ENCODE measurements at regions not wholly inside any gene's neighbourhood (a gene's known extent, or its start where the extent isn't known, plus 50 kb on each side); places are given as distances from the start of the nearest gene placed in this dataset.

DNA sequence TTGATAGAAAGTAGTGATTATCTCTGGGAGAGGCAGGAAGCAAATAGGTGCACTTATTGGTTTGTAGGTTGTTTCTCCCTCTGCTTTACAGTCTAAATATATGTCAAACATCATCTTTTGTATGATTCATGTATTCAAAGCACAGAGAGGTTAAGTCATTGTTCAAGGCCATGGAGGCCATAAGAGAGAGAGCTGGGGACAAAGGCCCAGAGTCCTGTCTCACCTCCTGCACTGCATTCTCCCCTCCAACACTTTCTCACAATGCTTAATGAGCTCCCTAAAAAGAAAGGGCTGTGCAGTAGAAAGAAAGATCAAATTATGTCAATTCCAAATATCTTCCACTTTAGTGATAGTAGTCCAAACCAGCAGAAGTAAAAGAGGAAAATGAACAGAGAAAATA is 180.4 kb upstream of the DIO3 start:
- FAIRE-seq, result no peak

GRCh38 chr14:101383737-101384338 is 177.5 kb upstream of the DIO3 start:
- Histone ChIP-seq H3K79me2 (ENCODE audit: control insufficient read depth, insufficient read depth, low read length) (no peaks in the 10 kb centered on the region), H3K27me3 (ENCODE audit: control insufficient read depth in 2 of 2, insufficient read depth in 2 of 2, low read length in 2 of 2) (no peaks in the 10 kb centered on the region), H3K4me2 (ENCODE audit: insufficient read depth, low read length) (no peak overlapping the region), H4K20me1 (replicated peaks; ENCODE audit: control insufficient read depth, extremely low read depth, insufficient read depth, low read length) (no peaks in the 10 kb centered on the region), H2AFZ (ENCODE audit: low read depth, low read length) (no peak overlapping the region), H3K9me3 (replicated peaks; ENCODE audit: control insufficient read depth, insufficient read depth, low read length) (no peaks in the 10 kb centered on the region), H3K27ac (ENCODE audit: insufficient read depth, low read depth, low read length) (no peak overlapping the region), H3K9me1 (replicated peaks; ENCODE audit: control insufficient read depth, extremely low read depth, insufficient read depth, low read length) (no peaks in the 10 kb centered on the region), H3K4me3 (replicated peaks in 1 of 3; ENCODE audit: insufficient read depth in 1 of 3, low read depth in 1 of 3, low read length in 3 of 3) (no peak overlapping the region), H3K4me1 (ENCODE audit: control insufficient read depth, extremely low read depth, insufficient read depth, low read length) (no peaks in the 10 kb centered on the region), H3K36me3 (ENCODE audit: control insufficient read depth in 2 of 2, extremely low read depth in 1 of 2, insufficient read depth in 2 of 2, low read length in 2 of 2) (no peaks in the 10 kb centered on the region), H3K9ac (replicated peaks; ENCODE audit: extremely low read depth, insufficient read depth, low read length) (no peak overlapping the region)
- TF ChIP-seq JUN (IDR thresholded peaks at IDR 0.05; ENCODE audit: borderline replicate concordance, insufficient read depth, insufficient read length, low read depth) (no peak), FOS (IDR thresholded peaks at IDR 0.05; ENCODE audit: borderline replicate concordance, insufficient read depth, low read length) (no peak), GATA2 (IDR thresholded peaks at IDR 0.05; ENCODE audit: insufficient read depth, insufficient read length, low read depth, low read length) (no peak), MYC (IDR thresholded peaks at IDR 0.05; ENCODE audit: low read depth, low read length) (no peak), EZH2 (IDR thresholded peaks at IDR 0.05; ENCODE audit: borderline replicate concordance, low read depth, low read length, severe bottlenecking) (no peak), MAX (IDR thresholded peaks at IDR 0.05; ENCODE audit: insufficient read depth, insufficient read length) (no peak), POLR2AphosphoS5 (IDR thresholded peaks at IDR 0.05; ENCODE audit: insufficient read depth, low read depth, low read length) (no peak), POLR2A (IDR thresholded peaks at IDR 0.05; ENCODE audit: low read depth, low read length) (no peak)
- TF ChIP-seq, protein P1, sequence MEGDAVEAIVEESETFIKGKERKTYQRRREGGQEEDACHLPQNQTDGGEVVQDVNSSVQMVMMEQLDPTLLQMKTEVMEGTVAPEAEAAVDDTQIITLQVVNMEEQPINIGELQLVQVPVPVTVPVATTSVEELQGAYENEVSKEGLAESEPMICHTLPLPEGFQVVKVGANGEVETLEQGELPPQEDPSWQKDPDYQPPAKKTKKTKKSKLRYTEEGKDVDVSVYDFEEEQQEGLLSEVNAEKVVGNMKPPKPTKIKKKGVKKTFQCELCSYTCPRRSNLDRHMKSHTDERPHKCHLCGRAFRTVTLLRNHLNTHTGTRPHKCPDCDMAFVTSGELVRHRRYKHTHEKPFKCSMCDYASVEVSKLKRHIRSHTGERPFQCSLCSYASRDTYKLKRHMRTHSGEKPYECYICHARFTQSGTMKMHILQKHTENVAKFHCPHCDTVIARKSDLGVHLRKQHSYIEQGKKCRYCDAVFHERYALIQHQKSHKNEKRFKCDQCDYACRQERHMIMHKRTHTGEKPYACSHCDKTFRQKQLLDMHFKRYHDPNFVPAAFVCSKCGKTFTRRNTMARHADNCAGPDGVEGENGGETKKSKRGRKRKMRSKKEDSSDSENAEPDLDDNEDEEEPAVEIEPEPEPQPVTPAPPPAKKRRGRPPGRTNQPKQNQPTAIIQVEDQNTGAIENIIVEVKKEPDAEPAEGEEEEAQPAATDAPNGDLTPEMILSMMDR (IDR thresholded peaks at IDR 0.05; ENCODE audit: extremely low read depth in 1 of 2, insufficient read depth in 1 of 2, low read depth in 1 of 2, low read length in 2 of 2), result no peak
- dilution Hi-C loops (cut with MboI; ENCODE audit: extremely low pct_ligation_motif_present, low sequenced_read_pairs), result no loop called here
- POLR2A ChIA-PET, result no interaction called here
- no TSS peak for BruUV-seq (replicated peaks)
- intact Hi-C loops (cut with micrococcal nuclease), result no loop called here
- no peak for FAIRE-seq
- CTCF ChIA-PET, result no interaction called here
- no peak for DNase-seq (ENCODE audit: low read depth, low spot score)

More for the DNA sequence above, 180.4 kb upstream of the DIO3 start:
- no peaks in the 10 kb centered on the region for H4K20me1 ChIP-seq (replicated peaks; ENCODE audit: control insufficient read depth, extremely low read depth, insufficient read depth, low read length)
- no peaks in the 10 kb centered on the region for H3K9me3 ChIP-seq (replicated peaks; ENCODE audit: control insufficient read depth, insufficient read depth, low read length)
- no peak overlapping the region for H3K27ac ChIP-seq (ENCODE audit: insufficient read depth, low read depth, low read length)
- H3K36me3 ChIP-seq (ENCODE audit: control insufficient read depth in 2 of 2, extremely low read depth in 1 of 2, insufficient read depth in 2 of 2, low read length in 2 of 2), result no peaks in the 10 kb centered on the region
- no peak overlapping the region for H2AFZ ChIP-seq (ENCODE audit: low read depth, low read length)
- dilution Hi-C loops (cut with MboI; ENCODE audit: extremely low pct_ligation_motif_present, low sequenced_read_pairs) (no loop called here), intact Hi-C loops (cut with micrococcal nuclease) (no loop called here)
- no peak overlapping the region for H3K4me2 ChIP-seq (ENCODE audit: insufficient read depth, low read length)
- no peak overlapping the region for H3K4me3 ChIP-seq (replicated peaks in 1 of 3; ENCODE audit: insufficient read depth in 1 of 3, low read depth in 1 of 3, low read length in 3 of 3)
- H3K27me3 ChIP-seq (ENCODE audit: control insufficient read depth in 2 of 2, insufficient read depth in 2 of 2, low read length in 2 of 2), result no peaks in the 10 kb centered on the region
- TF ChIP-seq JUN (IDR thresholded peaks at IDR 0.05; ENCODE audit: borderline replicate concordance, insufficient read depth, insufficient read length, low read depth), result no peak
- ChIA-PET CTCF (no interaction called here), POLR2A (no interaction called here)
- H3K9me1 ChIP-seq (replicated peaks; ENCODE audit: control insufficient read depth, extremely low read depth, insufficient read depth, low read length), result no peaks in the 10 kb centered on the region
- DNase-seq (ENCODE audit: low read depth, low spot score), result no peak
- no peak overlapping the region for H3K9ac ChIP-seq (replicated peaks; ENCODE audit: extremely low read depth, insufficient read depth, low read length)
- no peaks in the 10 kb centered on the region for H3K4me1 ChIP-seq (ENCODE audit: control insufficient read depth, extremely low read depth, insufficient read depth, low read length)
- BruUV-seq (replicated peaks), result no TSS peak
- no peaks in the 10 kb centered on the region for H3K79me2 ChIP-seq (ENCODE audit: control insufficient read depth, insufficient read depth, low read length)

All from endothelial cell of umbilical vein (primary cell).